Uterus (tissue), 2 donors: ENCODE measurements at regions not wholly inside any gene's neighbourhood (a gene's known extent, or its start where the extent isn't known, plus 50 kb on each side); places are given as distances from the start of the nearest gene placed in this dataset.

Experiments used
- CTCF ChIP-seq, 4 experiments: fragments of 200-600 bp in 2 of 4; fragments of 450-650 bp in 2 of 4; sonication (generic) in 2 of 4; IDR thresholded peaks; one replicate each; pipeline ENCODE4 v1.5.1; 2016 to 2019; ENCODE audit warnings: antibody characterized with exemption in 4 of 4, mild to moderate bottlenecking in 2 of 4, moderate library complexity in 1 of 4
- POLR2A ChIP-seq, 2 donors: fragments of 450-650 bp; IDR thresholded peaks; one replicate each; pipeline ENCODE4 v1.6.1; 2016; ENCODE audit warnings: antibody characterized with exemption in 2 of 2, mild to moderate bottlenecking in 1 of 2, moderate library complexity in 1 of 2

- TF ChIP-seq POLR2A (IDR thresholded peaks at IDR 0.05): no peak
- no peak for TF ChIP-seq CTCF (IDR thresholded peaks at IDR 0.05)
Observed at GRCh38 chr9:14440062-14440461, 126.1 kb upstream of the NFIB start.
